ENCODE measurements at regions not wholly inside any gene's neighbourhood (a gene's known extent, or its start where the extent isn't known, plus 50 kb on each side); places are given as distances from the start of the nearest gene placed in this dataset.

DNA sequence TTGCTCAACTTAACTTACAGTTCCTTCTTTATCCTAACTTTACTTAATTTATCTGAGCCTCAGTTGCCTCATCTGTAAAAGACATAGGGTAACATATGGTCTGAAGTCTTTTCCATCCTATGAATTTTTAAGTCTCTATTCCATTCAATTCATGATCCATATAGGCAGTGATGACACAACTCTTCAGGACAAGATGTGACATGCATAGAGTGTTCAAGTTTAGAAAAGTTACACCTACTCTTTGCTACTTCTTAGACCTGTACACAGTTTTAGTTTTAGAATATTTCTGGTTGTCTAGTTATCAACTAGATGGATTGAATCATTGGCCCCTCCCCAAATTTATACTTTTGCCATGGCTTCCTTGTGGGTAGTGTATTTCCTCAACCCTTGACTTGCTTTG, 50.7 kb upstream of the ELL2 start:
- no peak overlapping the region for H3K4me3 ChIP-seq (ENCODE audit: low read depth, low read length)
- DNase-seq (ENCODE audit: low read depth, low spot score), result no peak
- POLR2A ChIA-PET, result no interaction called here
- TF ChIP-seq, protein P1, sequence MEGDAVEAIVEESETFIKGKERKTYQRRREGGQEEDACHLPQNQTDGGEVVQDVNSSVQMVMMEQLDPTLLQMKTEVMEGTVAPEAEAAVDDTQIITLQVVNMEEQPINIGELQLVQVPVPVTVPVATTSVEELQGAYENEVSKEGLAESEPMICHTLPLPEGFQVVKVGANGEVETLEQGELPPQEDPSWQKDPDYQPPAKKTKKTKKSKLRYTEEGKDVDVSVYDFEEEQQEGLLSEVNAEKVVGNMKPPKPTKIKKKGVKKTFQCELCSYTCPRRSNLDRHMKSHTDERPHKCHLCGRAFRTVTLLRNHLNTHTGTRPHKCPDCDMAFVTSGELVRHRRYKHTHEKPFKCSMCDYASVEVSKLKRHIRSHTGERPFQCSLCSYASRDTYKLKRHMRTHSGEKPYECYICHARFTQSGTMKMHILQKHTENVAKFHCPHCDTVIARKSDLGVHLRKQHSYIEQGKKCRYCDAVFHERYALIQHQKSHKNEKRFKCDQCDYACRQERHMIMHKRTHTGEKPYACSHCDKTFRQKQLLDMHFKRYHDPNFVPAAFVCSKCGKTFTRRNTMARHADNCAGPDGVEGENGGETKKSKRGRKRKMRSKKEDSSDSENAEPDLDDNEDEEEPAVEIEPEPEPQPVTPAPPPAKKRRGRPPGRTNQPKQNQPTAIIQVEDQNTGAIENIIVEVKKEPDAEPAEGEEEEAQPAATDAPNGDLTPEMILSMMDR (IDR thresholded peaks at IDR 0.05; ENCODE audit: insufficient read depth, low read length, missing control alignments), result no peak
- CTCF ChIA-PET, result no interaction called here

All from AG04449 (cell line).